NT2/D1 (cell line): ENCODE measurements at regions not wholly inside any gene's neighbourhood (a gene's known extent, or its start where the extent isn't known, plus 50 kb on each side); places are given as distances from the start of the nearest gene placed in this dataset.

Source experiments
- SUZ12 ChIP-seq: IDR thresholded peaks from 2 replicates; pipeline ENCODE4 v1.6.1; 2011; ENCODE audit not compliant: insufficient read length, insufficient read depth; ENCODE audit errors: extremely low read depth
- YY1 ChIP-seq: IDR thresholded peaks from 2 replicates; pipeline ENCODE4 v1.6.1; 2011; ENCODE audit not compliant: insufficient read length, insufficient read depth
- ZNF274 ChIP-seq: IDR thresholded peaks from 2 replicates; pipeline ENCODE4 v1.6.1; 2011; ENCODE audit warnings: mild to moderate bottlenecking, low read depth, low read length

DNA sequence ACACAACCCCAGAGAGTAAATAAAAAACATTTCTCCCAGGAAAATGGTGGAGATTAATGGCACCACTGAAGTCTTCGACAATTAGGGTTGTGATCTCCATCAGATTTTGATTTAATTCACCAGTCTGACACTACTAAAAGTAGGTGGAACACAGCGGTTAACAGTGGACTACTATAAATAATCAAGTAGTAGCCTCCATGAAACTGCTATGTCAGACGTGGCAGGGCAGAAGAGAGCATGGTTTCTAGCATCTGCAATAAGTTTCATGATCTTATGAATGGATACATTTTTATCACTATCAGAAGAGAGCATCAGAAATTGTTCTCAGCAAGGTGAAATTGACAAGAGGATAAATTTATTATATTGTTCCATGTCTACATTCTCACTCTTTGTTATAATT lies 1706.6 kb downstream of the MRPL39 start:
- TF ChIP-seq SUZ12 (no peak), ZNF274 (no peak), YY1 (no peak)
